Umbilical cord (tissue), 1 donor: ENCODE measurements at regions not wholly inside any gene's neighbourhood (a gene's known extent, or its start where the extent isn't known, plus 50 kb on each side); places are given as distances from the start of the nearest gene placed in this dataset.

Experiments
- DNase-seq: peaks from one replicate; pipeline ENCODE4 v3.0.0-alpha.2; 2015; ENCODE audit warnings: low spot score

- no peak for DNase-seq
Observed at GRCh38 chr6:114564302-114564933, 221.6 kb upstream of the HS3ST5 start.

GRCh38 chr6:114559419-114559818 lies 216.6 kb upstream of the HS3ST5 start:
- no peak for DNase-seq

- DNase-seq, result no peak
Observed at GRCh38 chr6:114558153-114558552, 215.3 kb upstream of the HS3ST5 start.

- DNase-seq, result no peak
Observed at GRCh38 chr6:114556846-114557488, 214.1 kb upstream of the HS3ST5 start.

GRCh38 chr6:114550316-114550715 lies 207.5 kb upstream of the HS3ST5 start:
- DNase-seq, result no peak

GRCh38 chr6:114543696-114544095 lies 200.9 kb upstream of the HS3ST5 start:
- no peak for DNase-seq

- DNase-seq, result no peak
Observed at GRCh38 chr6:114541794-114542193, 199.0 kb upstream of the HS3ST5 start.

GRCh38 chr6:114537977-114538376 lies 195.2 kb upstream of the HS3ST5 start:
- DNase-seq, result no peak

GRCh38 chr6:114534813-114535212 lies 192.0 kb upstream of the HS3ST5 start:
- no peak for DNase-seq

GRCh38 chr6:114524081-114524480 lies 181.3 kb upstream of the HS3ST5 start:
- no peak for DNase-seq

GRCh38 chr6:114523508-114523907 lies 180.7 kb upstream of the HS3ST5 start:
- DNase-seq, result no peak

GRCh38 chr6:114521926-114522325 lies 179.1 kb upstream of the HS3ST5 start:
- DNase-seq, result no peak

- DNase-seq, result no peak
Observed at GRCh38 chr6:114520976-114521375, 178.2 kb upstream of the HS3ST5 start.

- DNase-seq, result no peak
Observed at GRCh38 chr6:114514170-114514569, 171.3 kb upstream of the HS3ST5 start.

GRCh38 chr6:114471450-114471849 lies 128.6 kb upstream of the HS3ST5 start:
- no peak for DNase-seq

- DNase-seq, result no peak
Observed at GRCh38 chr6:114467931-114468330, 125.1 kb upstream of the HS3ST5 start.

GRCh38 chr6:114465511-114465910 lies 122.7 kb upstream of the HS3ST5 start:
- DNase-seq, result no peak

- DNase-seq, result no peak
Observed at GRCh38 chr6:114453737-114454276, 111.0 kb upstream of the HS3ST5 start.

GRCh38 chr6:114452785-114453401 lies 110.1 kb upstream of the HS3ST5 start:
- no peak for DNase-seq

GRCh38 chr6:114450631-114451030 lies 107.8 kb upstream of the HS3ST5 start:
- no peak for DNase-seq

- no peak for DNase-seq
Observed at GRCh38 chr6:114449659-114450058, 106.8 kb upstream of the HS3ST5 start.

- no peak for DNase-seq
Observed at GRCh38 chr6:114446342-114446741, 103.5 kb upstream of the HS3ST5 start.

- DNase-seq, result no peak
Observed at GRCh38 chr6:114445846-114446245, 103.0 kb upstream of the HS3ST5 start.
